GM23338 (cell line): ENCODE measurements at regions not wholly inside any gene's neighbourhood (a gene's known extent, or its start where the extent isn't known, plus 50 kb on each side); places are given as distances from the start of the nearest gene placed in this dataset.

Experiments used
- ATAC-seq: fragments of 200-7000 bp; cut with Tn5 transposase; 3 replicates; pipeline ENCODE4 v1.9.1; 2020
- DNase-seq: peaks from one replicate; pipeline ENCODE4 v3.0.0-alpha.2; 2015; ENCODE audit warnings: low spot score
- H2AFZ ChIP-seq: fragments of 200-600 bp; sonication (generic); 2 replicates; pipeline ENCODE4 v1.8.0; 2016; ENCODE audit warnings: antibody characterized with exemption, mild to moderate bottlenecking, moderate library complexity
- H3F3A ChIP-seq: fragments of 200-600 bp; sonication (generic); replicated peaks from 2 replicates; pipeline ENCODE4 v1.8.0; 2017; ENCODE audit warnings: antibody characterized with exemption, mixed run types, low read depth
- H3K27ac ChIP-seq: fragments of 200-600 bp; sonication (generic); 2 replicates; pipeline ENCODE4 v1.6.1; 2016; ENCODE audit warnings: low read depth
- H3K27me3 ChIP-seq: fragments of 200-600 bp; sonication (generic); 2 replicates; pipeline ENCODE4 v1.8.0; 2016; ENCODE audit warnings: mild to moderate bottlenecking, mixed run types, moderate library complexity; ENCODE audit not compliant: insufficient read depth
- H3K36me3 ChIP-seq: fragments of 200-600 bp; sonication (generic); 2 replicates; pipeline ENCODE4 v1.8.0; 2016; ENCODE audit warnings: mild to moderate bottlenecking; ENCODE audit not compliant: insufficient read depth
- H3K4me1 ChIP-seq: fragments of 200-600 bp; sonication (generic); 2 replicates; pipeline ENCODE4 v1.8.0; 2016; ENCODE audit warnings: mild to moderate bottlenecking, moderate library complexity; ENCODE audit not compliant: insufficient read depth
- H3K4me2 ChIP-seq: fragments of 200-600 bp; sonication (generic); 2 replicates; pipeline ENCODE4 v1.7.1; 2017; ENCODE audit warnings: mixed run types
- H3K4me3 ChIP-seq: fragments of 200-600 bp; sonication (generic); 2 replicates; pipeline ENCODE4 v1.6.1; 2016; ENCODE audit warnings: mixed run types
- H3K79me2 ChIP-seq: fragments of 200-600 bp; sonication (generic); replicated peaks from 2 replicates; pipeline ENCODE4 v1.8.0; 2017; ENCODE audit warnings: mild to moderate bottlenecking; ENCODE audit not compliant: insufficient read depth
- H3K9me2 ChIP-seq: fragments of 200-600 bp; sonication (generic); 2 replicates; pipeline ENCODE4 v1.8.0; 2017; ENCODE audit not compliant: insufficient read depth
- H4K20me1 ChIP-seq: fragments of 200-600 bp; sonication (generic); replicated peaks from 2 replicates; pipeline ENCODE4 v1.8.0; 2017; ENCODE audit warnings: mild to moderate bottlenecking; ENCODE audit not compliant: insufficient read depth
- H3K27ac Mint-ChIP-seq: 2 replicates; pipeline ENCODE4 v1.8.0; 2020; ENCODE audit warnings: inconsistent platforms, mild to moderate bottlenecking, moderate library complexity, mixed read lengths
- H3K27me3 Mint-ChIP-seq: 3 replicates; pipeline ENCODE4 v1.8.0; 2022; ENCODE audit warnings: low read depth, mild to moderate bottlenecking, moderate library complexity, mixed read lengths, inconsistent platforms; ENCODE audit not compliant: insufficient read depth, poor library complexity
- H3K36me3 Mint-ChIP-seq: 3 replicates; pipeline ENCODE4 v1.8.0; 2021; ENCODE audit warnings: low read depth, mild to moderate bottlenecking, inconsistent platforms, moderate library complexity, mixed read lengths
- H3K4me1 Mint-ChIP-seq: 3 replicates; pipeline ENCODE4 v1.8.0; 2020; ENCODE audit warnings: mild to moderate bottlenecking, inconsistent platforms, mixed read lengths
- H3K4me3 Mint-ChIP-seq: 3 replicates; pipeline ENCODE4 v1.8.0; 2021; ENCODE audit warnings: moderate library complexity, mild to moderate bottlenecking, inconsistent platforms, mixed read lengths
- H3K9me3 Mint-ChIP-seq: 3 replicates; pipeline ENCODE4 v1.8.0; 2020; ENCODE audit warnings: moderate library complexity, mild to moderate bottlenecking, inconsistent platforms, mixed read lengths
- ETS1 ChIP-seq: IDR thresholded peaks from 2 replicates; pipeline ENCODE4 v1.6.1; 2016; ENCODE audit warnings: antibody characterized with exemption
- EZH2phosphoT487 ChIP-seq: fragments of 200-600 bp; sonication (generic); IDR thresholded peaks from one replicate; pipeline ENCODE4 v1.8.1; 2018; ENCODE audit warnings: antibody characterized with exemption; ENCODE audit not compliant: unreplicated experiment
- JUNB ChIP-seq: IDR thresholded peaks from one replicate; pipeline ENCODE4 v1.6.1; 2016; ENCODE audit warnings: antibody characterized with exemption; ENCODE audit not compliant: unreplicated experiment
- NANOG ChIP-seq: IDR thresholded peaks from 2 replicates; pipeline ENCODE4 v1.6.1; 2016; ENCODE audit warnings: antibody characterized with exemption, borderline replicate concordance
- POLR2AphosphoS5 ChIP-seq: IDR thresholded peaks from 2 replicates; pipeline ENCODE4 v1.6.1; 2016; ENCODE audit warnings: antibody characterized with exemption, low read depth
- REST ChIP-seq: IDR thresholded peaks from one replicate; pipeline ENCODE4 v1.6.1; 2018; ENCODE audit warnings: antibody characterized with exemption; ENCODE audit not compliant: unreplicated experiment
- STAT1 ChIP-seq: IDR thresholded peaks from one replicate; pipeline ENCODE4 v1.6.1; 2016; ENCODE audit warnings: antibody characterized with exemption; ENCODE audit not compliant: unreplicated experiment
- ZNF114 ChIP-seq: fragments of 250-450 bp; sonication (Bioruptor Pico); IDR thresholded peaks from 2 replicates; pipeline ENCODE4 v1.5.0; 2020; ENCODE audit warnings: mild to moderate bottlenecking, moderate library complexity
- ZNF331 ChIP-seq: fragments of 250-450 bp; sonication (Bioruptor Pico); IDR thresholded peaks from 2 replicates; pipeline ENCODE4 v1.5.0; 2020; ENCODE audit warnings: low read depth, mild to moderate bottlenecking, moderate library complexity
- ZNF462 ChIP-seq: fragments of 250-450 bp; sonication (Bioruptor Pico); IDR thresholded peaks from 2 replicates; pipeline ENCODE4 v1.5.0; 2020; ENCODE audit warnings: mild to moderate bottlenecking, moderate library complexity
- TF ChIP-seq, protein P1 (sequence below), 2 experiments: fragments of 200-600 bp in 1 of 2; sonication (generic) in 1 of 2; conservative IDR thresholded peaks; 2 replicates each; pipeline versions ENCODE4 v1.5.1 to v1.6.1; 2016 to 2017; ENCODE audit warnings: antibody characterized with exemption in 2 of 2, low read depth in 2 of 2, mild to moderate bottlenecking in 2 of 2, moderate library complexity in 1 of 2

GRCh38 chr20:40932436-40932835 is 96.2 kb upstream of the TOP1 start:
- Histone ChIP-seq H3K4me2 (no peak overlapping the region), H3K36me3 (no peaks in the 10 kb centered on the region), H2AFZ (no peak overlapping the region), H4K20me1 (no peaks in the 10 kb centered on the region), H3K4me1 (no peaks in the 10 kb centered on the region), H3K79me2 (no peaks in the 10 kb centered on the region), H3K4me3 (no peak overlapping the region), H3F3A (no peaks in the 10 kb centered on the region), H3K27ac (no peak overlapping the region), H3K27me3 (no peaks in the 10 kb centered on the region), H3K9me2 (no peaks in the 10 kb centered on the region)
- TF ChIP-seq ZNF462 (CRISPR knock-in tag) (no peak), ZNF114 (CRISPR knock-in tag) (no peak), STAT1 (no peak), NANOG (no peak), ETS1 (no peak), ZNF331 (CRISPR knock-in tag) (no peak), JUNB (no peak), REST (no peak), POLR2AphosphoS5 (no peak), EZH2phosphoT487 (no peak)
- TF ChIP-seq, protein P1, sequence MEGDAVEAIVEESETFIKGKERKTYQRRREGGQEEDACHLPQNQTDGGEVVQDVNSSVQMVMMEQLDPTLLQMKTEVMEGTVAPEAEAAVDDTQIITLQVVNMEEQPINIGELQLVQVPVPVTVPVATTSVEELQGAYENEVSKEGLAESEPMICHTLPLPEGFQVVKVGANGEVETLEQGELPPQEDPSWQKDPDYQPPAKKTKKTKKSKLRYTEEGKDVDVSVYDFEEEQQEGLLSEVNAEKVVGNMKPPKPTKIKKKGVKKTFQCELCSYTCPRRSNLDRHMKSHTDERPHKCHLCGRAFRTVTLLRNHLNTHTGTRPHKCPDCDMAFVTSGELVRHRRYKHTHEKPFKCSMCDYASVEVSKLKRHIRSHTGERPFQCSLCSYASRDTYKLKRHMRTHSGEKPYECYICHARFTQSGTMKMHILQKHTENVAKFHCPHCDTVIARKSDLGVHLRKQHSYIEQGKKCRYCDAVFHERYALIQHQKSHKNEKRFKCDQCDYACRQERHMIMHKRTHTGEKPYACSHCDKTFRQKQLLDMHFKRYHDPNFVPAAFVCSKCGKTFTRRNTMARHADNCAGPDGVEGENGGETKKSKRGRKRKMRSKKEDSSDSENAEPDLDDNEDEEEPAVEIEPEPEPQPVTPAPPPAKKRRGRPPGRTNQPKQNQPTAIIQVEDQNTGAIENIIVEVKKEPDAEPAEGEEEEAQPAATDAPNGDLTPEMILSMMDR (conservative IDR thresholded peaks at IDR 0.05; ENCODE audit: low read depth in 2 of 2), result no peak
- Mint-ChIP-seq H3K36me3 (no peaks in the 10 kb centered on the region), H3K9me3 (peaks cover 2% of the 10 kb centered on the region; the same call in 2 of the 3 replicates), H3K27me3 (peaks cover 9% of the 10 kb centered on the region), H3K4me1 (no peaks in the 10 kb centered on the region), H3K4me3 (no peak overlapping the region), H3K27ac (no peak overlapping the region)
- no peak for DNase-seq
- ATAC-seq, result no peak
